Mesothelial cell of epicardium (in vitro differentiated cells): ENCODE measurements at regions not wholly inside any gene's neighbourhood (a gene's known extent, or its start where the extent isn't known, plus 50 kb on each side); places are given as distances from the start of the nearest gene placed in this dataset.

Experiments used
- DNase-seq, 2 experiments: peaks; one replicate each; pipeline ENCODE4 v3.0.0; 2021; ENCODE audit warnings: low spot score in 2 of 2; ENCODE audit not compliant: unreplicated experiment in 2 of 2
- H3K27ac Mint-ChIP-seq: 2 replicates; pipeline ENCODE4 v1.8.0; 2021; ENCODE audit warnings: mixed read lengths
- H3K27me3 Mint-ChIP-seq: 2 replicates; pipeline ENCODE4 v1.8.0; 2021; ENCODE audit warnings: low read depth, mixed read lengths
- H3K36me3 Mint-ChIP-seq: 2 replicates; pipeline ENCODE4 v1.8.0; 2021; ENCODE audit warnings: mixed read lengths
- H3K4me1 Mint-ChIP-seq: 2 replicates; pipeline ENCODE4 v1.8.0; 2021; ENCODE audit warnings: mixed read lengths
- H3K4me3 Mint-ChIP-seq: 2 replicates; pipeline ENCODE4 v1.8.0; 2021; ENCODE audit warnings: mild to moderate bottlenecking, moderate library complexity, mixed read lengths
- H3K9me3 Mint-ChIP-seq: 2 replicates; pipeline ENCODE4 v1.8.0; 2021; ENCODE audit warnings: mixed read lengths
- TF ChIP-seq, protein P1 (sequence below): fragments of 200-600 bp; sonication (generic); IDR thresholded peaks from one replicate; pipeline ENCODE4 v1.5.0; 2021; ENCODE audit warnings: antibody characterized with exemption; ENCODE audit not compliant: unreplicated experiment

DNA sequence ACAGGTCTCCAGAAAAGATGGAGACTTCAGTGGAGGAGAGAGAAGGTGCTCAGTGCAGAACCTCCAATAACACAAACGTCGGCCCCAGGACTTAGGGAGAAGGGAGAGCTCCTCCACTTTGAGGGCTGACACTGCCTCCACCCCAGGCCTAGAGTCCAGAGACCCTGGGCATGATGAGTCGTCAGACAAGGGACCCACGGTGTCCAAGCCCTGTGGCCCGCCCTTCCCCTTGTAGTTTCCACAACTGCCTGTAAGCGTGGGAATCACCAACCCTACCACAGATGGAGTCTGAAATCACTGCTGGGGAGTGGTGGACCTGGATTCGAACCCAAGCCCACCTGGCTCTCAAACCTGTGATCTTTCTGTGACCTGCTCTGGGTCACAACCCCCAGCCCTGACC, 281.1 kb downstream of the NPHP4 start:
- H3K27me3 Mint-ChIP-seq = no peaks in the 10 kb centered on the region
- TF ChIP-seq, protein P1, sequence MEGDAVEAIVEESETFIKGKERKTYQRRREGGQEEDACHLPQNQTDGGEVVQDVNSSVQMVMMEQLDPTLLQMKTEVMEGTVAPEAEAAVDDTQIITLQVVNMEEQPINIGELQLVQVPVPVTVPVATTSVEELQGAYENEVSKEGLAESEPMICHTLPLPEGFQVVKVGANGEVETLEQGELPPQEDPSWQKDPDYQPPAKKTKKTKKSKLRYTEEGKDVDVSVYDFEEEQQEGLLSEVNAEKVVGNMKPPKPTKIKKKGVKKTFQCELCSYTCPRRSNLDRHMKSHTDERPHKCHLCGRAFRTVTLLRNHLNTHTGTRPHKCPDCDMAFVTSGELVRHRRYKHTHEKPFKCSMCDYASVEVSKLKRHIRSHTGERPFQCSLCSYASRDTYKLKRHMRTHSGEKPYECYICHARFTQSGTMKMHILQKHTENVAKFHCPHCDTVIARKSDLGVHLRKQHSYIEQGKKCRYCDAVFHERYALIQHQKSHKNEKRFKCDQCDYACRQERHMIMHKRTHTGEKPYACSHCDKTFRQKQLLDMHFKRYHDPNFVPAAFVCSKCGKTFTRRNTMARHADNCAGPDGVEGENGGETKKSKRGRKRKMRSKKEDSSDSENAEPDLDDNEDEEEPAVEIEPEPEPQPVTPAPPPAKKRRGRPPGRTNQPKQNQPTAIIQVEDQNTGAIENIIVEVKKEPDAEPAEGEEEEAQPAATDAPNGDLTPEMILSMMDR = no peak
- H3K36me3 Mint-ChIP-seq = peaks cover 2% of the 10 kb centered on the region
- H3K4me1 Mint-ChIP-seq = no peaks in the 10 kb centered on the region
- H3K4me3 Mint-ChIP-seq = no peak overlapping the region
- peaks cover 16% of the 10 kb centered on the region for H3K9me3 Mint-ChIP-seq
- H3K27ac Mint-ChIP-seq = no peak overlapping the region
- no peak for DNase-seq

DNA sequence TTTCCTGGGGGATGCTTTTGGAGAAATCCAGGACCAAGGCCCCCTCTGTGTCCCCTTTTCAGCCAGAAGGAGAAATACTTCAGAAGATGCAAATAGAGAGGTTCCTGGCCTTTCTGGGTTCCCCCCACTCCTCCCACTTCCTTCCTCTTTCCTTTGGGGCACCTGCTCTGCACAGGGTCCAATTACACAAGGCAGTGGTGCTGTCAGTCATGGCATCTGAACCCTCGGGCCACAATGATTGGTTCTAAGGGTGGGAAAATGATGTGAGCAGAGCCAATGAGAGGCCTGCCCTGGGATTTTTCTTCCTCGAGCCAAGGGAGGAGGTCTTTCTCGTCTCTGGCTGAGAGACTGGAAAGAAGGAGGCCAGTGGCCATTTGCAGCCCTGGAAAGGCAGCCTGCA, 282.2 kb downstream of the NPHP4 start:
- Mint-ChIP-seq H3K27me3 (no peaks in the 10 kb centered on the region), H3K4me3 (no peak overlapping the region), H3K4me1 (no peaks in the 10 kb centered on the region), H3K36me3 (peaks cover 2% of the 10 kb centered on the region), H3K9me3 (peaks cover 7% of the 10 kb centered on the region), H3K27ac (no peak overlapping the region)
- TF ChIP-seq, protein P1 = no peak
- DNase-seq = no peak

DNA sequence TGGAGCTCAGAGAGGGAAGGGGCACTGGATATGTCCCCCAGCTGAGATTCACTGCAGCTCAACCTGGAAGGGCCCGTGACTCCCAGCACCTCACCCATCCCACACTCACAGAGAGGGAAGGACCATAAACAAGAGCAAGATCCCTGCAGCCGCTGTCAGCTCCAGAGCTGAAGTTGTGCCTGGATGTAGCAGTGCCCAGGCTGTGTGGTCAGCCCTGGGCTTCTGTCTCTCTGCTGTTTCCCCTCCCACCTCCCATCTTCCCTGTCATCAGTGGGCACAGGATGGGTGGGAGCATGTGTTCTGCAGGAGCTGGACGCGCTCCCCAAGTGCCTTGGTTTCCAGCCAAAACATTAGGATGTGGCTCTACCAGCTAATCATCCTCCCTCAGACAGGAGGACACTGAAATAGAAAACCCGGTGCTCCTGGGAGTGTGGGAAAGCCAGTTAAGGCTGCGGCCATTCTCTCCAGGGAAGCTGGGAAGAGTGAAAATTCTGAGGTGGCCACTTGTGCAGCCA, 282.7 kb downstream of the NPHP4 start:
- peaks cover 2% of the 10 kb centered on the region for H3K9me3 Mint-ChIP-seq
- no peaks in the 10 kb centered on the region for H3K27me3 Mint-ChIP-seq
- no peak overlapping the region for H3K27ac Mint-ChIP-seq
- H3K4me1 Mint-ChIP-seq = peaks cover under 1% of the 10 kb centered on the region
- no peak overlapping the region for H3K4me3 Mint-ChIP-seq
- no peak for DNase-seq
- H3K36me3 Mint-ChIP-seq = peaks cover 1% of the 10 kb centered on the region
- TF ChIP-seq, protein P1 = no peak

DNA sequence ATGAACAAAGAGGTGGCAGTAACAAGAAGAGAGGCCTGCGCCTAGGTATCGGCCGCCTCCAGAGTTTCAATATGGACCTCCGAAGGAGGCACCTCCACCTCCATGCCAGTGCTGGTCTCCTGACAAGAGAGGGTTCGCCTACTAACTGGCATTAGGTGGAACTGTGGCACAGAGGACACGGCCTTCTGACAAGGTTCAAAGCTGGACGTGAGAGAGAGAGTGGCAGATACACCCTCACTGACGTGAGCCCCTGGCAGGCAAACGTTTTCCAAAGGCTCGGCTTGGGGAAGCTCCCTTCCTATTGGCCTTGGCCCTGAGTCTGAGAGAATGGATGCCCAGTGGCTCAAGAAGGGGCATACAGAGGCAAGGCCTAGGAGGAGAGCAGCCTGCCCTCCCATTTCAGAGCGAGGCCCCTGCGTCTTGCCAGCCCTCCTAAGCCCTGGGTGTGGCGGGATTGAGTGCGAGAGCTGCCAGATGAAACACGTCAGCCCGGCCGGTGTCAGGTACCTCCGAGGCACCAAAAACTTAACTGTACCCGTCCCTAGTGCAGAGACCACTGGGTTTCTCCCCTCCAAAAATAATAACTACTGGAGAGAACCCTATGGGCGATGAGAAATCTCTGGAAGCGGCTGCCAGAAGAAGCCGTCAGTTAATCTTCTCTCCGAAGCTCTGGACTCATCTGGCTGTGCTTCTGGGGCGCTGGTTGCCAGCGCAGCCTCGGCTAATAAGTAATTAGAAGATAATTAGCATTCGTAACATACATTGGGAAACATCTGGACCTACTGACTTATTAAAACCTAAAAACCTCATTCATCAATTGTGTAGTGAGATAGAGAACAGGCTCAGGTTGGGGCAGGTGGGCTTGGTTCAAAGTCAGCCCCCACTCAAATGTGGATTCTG, 283.6 kb downstream of the NPHP4 start:
- TF ChIP-seq, protein P1 = no peak
- Mint-ChIP-seq H3K4me3 (no peak overlapping the region), H3K9me3 (no peaks in the 10 kb centered on the region), H3K36me3 (no peaks in the 10 kb centered on the region), H3K4me1 (peaks cover 3% of the 10 kb centered on the region), H3K27me3 (no peaks in the 10 kb centered on the region), H3K27ac (no peak overlapping the region)
- DNase-seq = no peak

DNA sequence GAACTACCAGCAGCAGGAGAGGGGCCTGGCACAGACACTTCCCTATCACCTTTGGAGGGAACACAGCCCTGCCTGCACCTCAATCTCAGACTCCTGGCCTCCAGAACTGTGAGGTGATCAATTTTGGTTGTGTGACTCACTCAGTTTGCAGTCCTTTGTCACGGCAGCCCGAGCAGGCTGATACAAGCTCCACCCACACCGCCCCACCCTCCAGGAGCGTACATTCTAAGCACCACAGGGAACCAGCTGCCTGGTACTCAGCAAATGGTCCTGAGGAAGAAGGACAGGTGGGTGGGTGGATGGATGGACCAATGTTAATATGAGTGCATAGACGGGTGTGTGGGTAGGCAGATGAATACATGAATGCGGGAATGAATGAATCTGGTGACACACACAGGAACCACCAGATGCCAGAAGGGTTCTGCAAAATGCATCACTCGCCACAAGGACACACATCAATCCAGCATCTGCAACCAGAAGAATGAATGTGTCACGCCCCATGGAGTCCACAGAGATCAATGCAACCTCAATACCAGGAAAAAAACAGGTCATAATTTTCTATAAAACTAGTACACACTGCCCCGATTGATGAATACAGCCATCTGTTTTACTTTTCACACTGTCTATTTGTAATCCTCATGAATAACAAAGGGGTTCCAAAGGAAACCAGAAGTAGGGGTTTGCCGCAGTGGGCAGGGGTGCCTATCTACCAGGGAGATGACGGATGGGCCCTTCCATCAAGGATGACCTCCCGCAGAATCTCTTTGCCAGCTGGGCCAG, 284.5 kb downstream of the NPHP4 start:
- H3K27ac Mint-ChIP-seq = no peak overlapping the region
- H3K4me1 Mint-ChIP-seq = peaks cover 3% of the 10 kb centered on the region

More for the DNA sequence above, 284.5 kb downstream of the NPHP4 start:
- Mint-ChIP-seq H3K4me3 (no peak overlapping the region), H3K9me3 (no peaks in the 10 kb centered on the region), H3K27me3 (no peaks in the 10 kb centered on the region), H3K36me3 (no peaks in the 10 kb centered on the region)
- no peak for DNase-seq
- TF ChIP-seq, protein P1 = no peak
